COLO829 (cell line): ENCODE measurements at regions not wholly inside any gene's neighbourhood (a gene's known extent, or its start where the extent isn't known, plus 50 kb on each side); places are given as distances from the start of the nearest gene placed in this dataset.

Source experiments
- DNase-seq: peaks from one replicate; pipeline ENCODE4 v3.0.0; 2012; ENCODE audit warnings: low spot score

DNA sequence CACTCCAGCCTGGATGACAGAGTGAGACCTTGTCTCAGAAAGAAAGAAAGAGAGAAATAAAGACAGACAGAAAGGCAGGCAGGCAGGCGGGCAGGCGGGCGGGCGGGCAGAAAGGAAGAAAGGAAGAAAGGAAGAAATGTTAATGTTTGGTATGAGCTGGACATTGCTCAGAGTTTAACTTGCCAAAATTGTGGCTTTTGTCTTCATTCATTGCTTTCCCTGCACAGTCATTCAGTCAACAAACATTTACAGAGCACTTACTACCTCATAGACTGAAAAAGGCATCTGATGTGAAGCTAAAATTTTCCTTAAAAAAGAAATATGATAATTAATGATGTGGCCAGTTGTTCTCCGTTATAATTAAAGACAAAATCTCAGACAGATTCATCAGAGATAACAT, 247.1 kb downstream of the SPTSSA start:
- DNase-seq = no peak

DNA sequence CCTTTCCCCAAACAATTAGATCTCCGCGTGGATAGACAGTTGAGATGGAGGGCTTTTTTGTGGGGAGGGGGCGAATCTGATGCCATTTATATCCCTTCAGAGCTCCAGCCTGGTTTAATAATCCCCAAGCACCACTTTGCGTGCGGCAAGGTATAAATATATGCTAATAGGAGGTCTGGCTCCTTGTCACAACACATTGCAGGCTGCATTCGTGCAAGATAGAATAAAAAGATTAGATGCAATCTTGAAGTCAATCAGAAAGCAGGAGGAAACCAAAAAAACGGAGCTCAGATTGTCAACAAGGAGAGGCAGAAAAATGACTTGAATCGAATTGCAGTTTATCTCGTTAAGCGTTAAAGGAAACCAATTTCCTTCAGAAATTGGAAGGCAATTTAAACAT, 248.7 kb downstream of the SPTSSA start:
- DNase-seq = no peak

DNA sequence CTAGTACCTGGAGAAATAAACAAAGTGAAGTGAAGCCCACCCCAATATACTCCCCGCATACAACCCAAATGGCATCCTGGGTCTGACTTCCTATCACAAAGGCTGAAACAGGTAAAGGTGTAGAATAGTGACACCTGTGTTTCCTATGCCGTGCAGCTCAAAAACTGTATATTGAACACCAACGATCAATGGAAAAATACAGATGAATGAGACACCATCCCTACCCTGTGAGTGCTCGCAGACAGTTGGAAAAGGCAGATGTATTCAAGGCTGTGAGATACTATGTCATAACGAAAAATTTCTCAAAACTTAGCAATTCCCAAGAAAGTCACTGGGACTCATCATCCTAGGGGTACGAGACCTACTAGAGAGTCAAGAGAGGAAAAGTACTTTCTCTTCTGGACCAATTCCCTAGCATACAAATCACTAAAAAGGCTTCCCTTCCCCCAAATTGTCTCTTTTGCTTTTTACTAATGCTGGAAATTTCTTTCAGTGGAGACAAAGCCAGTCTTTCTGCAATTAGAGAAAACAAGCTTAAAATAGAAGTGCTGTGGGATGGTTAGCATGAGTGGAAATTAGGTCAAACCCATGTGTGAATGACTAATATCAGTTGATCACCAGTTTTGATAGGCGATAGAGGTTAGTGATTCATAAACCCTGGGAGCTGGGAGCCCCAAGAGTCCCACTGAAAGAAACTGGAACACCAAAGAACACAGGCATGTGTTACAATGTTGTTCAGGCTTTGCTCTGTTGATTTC, 249.7 kb downstream of the SPTSSA start:
- no peak for DNase-seq

DNA sequence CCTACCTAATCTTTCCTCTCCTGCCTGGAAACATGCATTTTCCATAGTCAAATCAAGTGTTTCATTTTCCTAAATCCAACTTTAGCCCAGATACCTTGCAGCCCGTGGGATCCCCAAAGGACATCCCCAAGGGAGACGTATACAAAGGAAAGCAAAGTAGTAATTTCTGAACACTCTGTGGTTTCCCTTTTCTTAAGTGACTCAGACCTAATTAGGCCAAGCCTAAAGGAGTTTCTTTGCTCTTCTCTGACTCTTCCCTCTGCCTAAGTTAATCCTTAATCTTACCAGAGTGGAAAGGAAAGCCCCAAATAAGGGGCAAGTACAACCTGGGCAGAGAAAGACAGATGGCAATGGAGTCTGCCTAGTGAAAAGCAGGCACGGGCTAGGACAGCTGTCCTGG, 250.3 kb downstream of the SPTSSA start:
- peak; percentile 44 for DNase-seq

DNA sequence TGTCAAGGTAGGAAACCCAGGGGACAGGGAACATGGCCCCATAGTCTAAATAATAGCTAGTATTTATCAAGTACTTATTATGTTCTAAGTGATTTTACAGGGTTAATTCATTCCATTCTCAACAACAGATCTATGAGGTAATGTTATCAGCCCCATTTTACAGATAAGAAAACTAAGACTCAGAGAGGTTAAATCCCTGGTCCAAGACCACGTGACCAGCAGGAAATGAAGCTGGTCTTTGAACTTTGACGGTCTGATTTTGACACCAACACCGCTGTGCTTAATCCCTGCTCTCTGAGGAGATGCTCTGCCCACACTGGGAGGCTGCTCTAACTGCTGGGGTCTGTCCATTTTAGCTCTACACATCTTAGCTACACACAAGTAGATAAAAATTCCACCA, 253.5 kb downstream of the SPTSSA start:
- no peak for DNase-seq

DNA sequence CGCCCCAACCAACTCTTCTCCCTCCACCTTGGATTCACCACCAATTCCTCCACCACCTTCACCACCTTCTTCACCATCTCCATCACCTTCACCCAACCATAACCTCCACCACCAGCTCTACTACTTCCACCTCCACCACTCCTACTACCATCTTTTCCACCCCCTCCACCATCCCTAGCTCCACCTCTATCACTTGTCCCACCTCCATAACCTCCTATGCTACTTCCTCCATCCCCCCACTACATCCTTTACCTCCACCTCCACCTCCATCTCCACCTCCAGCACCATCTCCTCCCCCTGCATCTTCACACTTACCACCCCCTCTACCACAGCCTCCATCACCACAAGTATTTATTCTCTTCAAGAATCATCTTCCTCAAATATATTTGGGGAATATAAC, 254.9 kb upstream of the EGLN3 start:
- no peak for DNase-seq

DNA sequence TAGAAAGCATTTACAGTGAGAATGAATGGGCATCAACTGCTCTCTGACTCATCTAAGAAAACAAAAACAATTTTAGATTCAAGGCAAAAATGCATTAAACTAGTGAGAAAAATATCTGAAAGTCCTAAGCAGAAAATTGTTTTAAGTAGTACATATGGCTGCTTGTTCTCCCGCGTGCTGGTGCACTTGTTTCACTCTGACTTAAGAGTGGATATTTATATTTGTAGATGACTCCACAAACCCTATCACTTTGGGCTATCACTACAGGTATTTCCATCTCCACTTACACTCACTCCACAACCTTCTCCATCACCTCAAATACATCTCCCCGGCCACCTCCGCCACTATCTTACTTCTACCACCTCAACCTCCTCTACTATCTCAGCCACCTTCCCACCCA, 253.9 kb upstream of the EGLN3 start:
- no peak for DNase-seq

DNA sequence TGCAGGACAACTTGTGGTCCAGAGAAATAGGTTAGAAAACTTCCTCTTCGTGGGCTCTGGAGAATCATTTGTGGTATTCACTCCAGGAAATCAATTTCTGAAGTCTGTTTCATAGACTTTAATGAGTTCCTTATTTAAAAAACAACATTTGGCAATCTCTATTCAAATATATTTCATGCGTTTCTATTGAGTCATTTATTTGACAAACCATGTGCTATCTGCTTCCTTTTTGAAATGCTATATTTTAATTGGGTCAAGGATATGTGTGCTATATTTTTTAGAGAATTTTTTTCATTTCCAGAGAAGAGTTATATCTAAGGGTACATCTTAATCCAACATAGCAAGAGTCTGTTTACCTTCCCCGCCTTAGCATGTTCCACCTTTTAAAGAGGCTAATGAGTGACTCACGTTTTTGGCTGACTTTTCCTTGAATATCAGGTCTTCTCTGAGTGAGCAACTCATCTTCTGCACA, 252.4 kb upstream of the EGLN3 start:
- DNase-seq = no peak

DNA sequence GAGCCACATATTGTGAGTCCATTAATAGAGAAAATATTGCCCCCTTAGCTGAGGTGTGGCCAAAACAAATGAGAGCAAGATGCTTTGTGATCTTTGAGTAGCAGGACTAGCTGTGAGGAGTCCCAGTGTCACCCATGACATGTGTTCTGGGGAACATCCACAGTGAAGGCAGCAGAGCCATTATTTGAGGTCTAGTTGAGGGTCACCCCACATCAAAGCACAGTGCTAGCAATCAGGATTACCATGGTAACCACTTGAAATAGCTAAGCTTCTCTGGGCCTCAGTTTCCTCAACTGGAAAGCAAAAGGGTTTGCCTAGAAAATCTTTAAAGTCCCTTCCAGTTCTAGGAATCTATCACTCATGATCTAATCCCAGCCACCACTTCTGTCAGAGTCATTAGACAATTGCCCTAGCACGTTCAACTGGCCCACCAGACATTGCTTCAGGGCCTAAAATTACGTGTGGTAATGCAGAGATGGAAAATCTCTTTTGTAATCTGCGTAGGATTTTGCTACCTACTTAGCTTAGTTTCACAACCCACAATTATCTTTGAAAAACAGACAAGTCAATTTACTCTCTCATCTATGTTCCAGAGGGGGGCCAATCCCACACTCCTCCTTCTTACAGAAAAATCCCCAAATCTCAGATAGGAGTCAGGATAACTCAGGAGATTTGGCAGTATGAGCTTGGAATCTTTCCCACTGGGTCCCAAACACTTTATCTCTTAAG, 251.2 kb upstream of the EGLN3 start:
- no peak for DNase-seq

DNA sequence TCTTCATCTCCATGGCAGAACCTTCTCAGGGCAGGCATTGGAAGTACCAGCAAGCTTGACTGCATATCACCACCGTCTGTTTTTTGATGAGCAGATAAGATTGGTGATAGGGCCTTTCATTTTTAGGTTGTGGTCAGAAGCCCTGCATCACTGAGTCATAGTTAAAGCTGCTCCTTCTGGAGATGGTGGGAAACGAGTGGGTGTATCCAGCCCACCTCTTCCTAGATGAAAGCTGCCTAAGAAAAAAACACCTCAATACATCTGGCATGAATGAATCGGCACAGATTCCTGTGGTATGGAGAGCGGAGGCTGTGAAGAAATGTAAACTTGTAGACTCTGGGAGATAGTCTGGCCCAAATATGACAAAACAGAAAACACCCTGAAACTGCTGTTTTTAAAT, 248.7 kb upstream of the EGLN3 start:
- peak; percentile 72 for DNase-seq

DNA sequence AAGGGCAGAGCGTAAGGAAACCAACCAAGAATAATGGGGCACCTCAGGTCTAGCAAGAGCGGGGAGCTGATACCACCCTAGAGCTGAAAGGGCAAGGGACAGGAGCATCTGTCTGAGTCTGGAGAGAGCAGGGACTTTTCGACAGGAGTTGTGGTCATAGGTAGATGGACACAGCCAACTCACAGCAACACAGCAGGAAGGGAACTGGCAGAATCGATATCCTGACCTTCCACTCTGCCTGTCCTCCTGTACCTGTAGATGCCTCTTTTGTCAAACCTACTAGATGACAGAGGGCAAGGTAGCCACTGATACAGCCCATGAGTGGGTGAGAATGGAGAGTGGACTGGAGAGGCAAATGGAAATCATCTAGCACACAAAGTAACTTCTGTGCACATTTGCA, 247.2 kb upstream of the EGLN3 start:
- no peak for DNase-seq

DNA sequence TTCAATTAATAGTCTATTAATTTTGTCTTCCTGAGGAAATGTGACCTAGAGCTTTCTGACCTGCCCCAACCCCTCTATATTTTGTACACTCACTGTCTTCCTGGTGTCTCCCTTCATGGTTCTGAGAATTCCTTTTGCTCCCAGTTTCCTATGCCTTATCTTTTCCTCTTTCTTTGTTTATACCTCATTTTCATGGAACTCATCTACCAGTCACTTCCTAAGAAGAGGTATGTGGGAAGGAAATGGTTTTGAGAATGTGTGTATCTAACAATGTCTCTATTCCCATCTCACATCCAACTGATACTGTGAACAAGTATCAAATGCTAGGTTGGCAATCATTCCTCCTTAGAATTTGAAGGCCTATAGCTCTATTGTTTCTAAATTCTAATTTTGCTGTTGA, 245.1 kb upstream of the EGLN3 start:
- no peak for DNase-seq

DNA sequence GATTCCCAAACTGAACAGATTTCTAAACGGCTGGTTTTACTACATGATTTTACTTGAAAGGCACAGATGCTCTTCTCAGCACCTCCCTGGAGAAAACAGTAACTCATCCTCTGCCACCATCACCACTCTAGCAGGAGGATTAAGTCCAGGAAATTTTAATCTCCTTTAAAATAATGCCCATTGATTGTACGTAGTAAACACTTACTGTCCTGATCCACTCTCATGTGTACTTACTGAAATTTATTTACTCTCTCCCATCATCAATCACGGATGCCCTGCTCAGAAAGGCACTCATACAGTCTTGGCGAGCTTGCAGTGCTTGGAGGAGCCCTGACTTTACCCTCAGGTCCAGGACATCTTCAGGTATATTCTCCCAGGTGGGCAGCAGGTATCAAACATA, 239.8 kb upstream of the EGLN3 start:
- DNase-seq = no peak

DNA sequence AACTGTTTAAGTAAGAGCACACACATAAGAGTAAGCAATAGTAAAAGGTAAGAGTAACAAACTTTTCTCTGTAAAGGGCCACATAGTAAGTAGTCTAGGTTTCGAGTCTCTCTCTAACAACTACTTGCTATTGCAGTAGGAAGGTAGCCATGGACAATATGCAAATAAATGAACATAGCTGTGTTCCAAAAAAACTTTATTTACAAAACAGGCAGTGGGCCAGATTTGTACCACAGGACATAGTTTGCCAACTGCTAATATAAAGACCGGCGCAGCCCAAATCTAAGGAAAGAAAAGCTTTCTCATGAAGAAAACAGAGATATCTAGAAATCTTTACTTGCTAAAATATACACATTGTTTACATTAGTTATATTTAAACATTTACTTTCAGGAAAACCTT, 239.0 kb upstream of the EGLN3 start:
- DNase-seq = no peak

DNA sequence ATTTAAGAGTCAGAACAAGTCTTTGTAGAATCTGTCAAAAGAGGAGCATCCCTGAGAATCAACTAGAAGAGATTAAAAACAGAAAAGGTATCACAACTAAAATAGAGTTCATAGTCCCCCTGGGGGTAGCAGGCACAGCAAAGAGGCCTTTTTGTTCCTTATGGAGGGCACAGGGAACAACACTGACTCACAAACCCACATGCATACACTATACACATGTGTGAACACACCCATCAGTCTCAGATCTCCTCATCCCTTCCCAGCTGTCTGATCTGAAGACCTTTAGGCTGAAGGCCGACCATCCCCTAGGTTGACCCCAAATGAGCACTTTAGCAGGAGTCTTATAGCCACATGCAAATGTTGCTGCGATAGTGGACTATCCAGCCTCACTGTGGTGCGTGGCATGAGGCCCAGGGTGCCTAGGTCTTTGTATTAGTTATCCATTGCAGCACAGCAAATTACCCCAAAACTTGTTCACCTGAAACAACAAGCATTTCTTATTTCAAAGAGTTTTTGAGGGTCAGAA, 236.7 kb upstream of the EGLN3 start:
- DNase-seq = no peak

DNA sequence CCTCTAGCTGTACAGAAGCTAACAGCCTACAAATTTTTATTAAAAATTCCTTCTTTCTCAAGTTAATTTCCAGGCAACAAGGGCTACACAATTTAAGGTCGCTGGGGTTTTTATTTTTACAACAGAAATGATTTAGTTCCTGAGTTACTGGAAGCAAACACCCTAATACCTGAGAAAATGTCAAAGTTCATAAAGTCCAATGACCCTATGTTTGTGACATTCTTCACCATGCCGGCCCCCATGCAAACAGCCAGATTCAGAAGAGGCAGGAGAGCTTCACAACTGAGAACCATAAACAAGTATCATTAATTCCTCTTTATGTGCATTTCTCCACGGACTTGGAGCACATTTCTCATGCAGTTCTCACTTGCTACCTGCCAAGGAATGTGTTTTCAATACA, 236.2 kb upstream of the EGLN3 start:
- DNase-seq = no peak

DNA sequence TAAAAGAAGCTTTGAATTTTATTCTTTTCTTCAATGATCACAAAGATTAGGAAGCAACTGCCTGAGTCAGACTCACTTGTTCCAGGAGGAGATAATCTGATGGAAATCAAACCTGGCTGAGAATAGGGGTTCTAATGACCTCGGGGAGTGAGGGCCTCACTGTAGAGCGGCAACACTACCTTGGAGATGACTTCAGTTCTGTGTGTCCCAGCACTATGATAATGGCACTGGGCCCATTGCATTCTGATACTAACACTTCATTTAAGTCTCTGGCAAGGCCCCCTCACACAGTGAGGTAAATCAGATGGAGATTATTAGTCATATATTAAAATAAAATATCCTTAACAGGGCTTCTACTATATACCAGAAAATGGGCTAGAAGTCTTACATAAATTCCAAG, 233.3 kb upstream of the EGLN3 start:
- DNase-seq = no peak

DNA sequence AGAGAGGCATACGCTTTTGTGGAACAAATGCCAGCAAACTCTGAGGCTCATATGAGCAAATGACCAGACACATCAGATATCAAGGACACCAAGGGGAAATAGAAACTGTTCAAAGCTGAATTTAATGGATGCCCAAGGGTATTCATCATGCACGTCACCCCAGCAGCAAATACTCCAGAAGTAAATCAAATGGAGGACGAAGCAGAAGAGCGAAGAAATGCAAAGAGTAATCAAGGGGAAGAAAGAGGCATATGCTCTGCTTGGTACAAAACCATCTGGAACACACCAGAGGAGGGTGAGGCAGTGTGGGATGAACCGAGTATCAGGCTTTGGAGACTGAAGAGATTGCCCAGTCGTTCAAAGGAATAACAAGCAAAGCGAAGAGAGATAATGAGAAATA, 232.6 kb upstream of the EGLN3 start:
- no peak for DNase-seq

DNA sequence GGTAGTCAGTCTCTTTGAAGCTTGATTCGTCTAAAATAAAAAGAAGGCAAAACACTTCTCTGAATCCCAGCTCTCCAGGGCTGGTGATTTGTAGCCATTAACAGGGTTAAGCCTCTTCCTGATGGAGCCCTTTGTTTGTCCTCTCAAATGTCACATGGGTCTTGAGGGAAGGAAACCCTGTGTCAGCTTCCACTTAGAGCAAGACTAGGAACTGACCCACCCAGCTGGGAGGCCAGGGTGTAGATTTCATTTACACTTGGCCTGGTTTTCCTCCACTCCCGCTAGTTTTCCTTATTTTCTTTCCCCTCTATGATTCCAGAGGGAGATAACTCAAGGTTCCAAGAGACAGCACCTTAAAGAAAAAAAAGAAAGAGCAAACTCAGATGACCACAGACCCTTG, 230.5 kb upstream of the EGLN3 start:
- DNase-seq = no peak

DNA sequence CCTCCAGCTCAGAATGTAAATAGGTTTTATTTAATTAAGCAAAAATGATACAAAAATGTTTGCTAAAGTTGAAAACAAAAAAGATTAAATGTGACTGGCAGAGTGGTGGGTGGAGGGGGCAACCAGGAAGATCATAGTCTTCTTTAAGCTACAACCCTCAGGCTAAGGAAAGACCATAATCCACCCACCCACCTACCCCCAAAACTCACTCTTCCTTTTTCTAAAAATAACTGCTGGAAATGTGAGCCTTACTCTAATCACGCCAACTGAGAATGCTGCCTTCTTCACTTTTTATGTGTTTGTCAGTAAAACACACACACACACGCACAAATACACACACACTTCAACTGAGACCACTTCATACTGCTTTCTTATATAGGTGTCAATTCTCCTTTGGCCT, 230.0 kb upstream of the EGLN3 start:
- DNase-seq = no peak

DNA sequence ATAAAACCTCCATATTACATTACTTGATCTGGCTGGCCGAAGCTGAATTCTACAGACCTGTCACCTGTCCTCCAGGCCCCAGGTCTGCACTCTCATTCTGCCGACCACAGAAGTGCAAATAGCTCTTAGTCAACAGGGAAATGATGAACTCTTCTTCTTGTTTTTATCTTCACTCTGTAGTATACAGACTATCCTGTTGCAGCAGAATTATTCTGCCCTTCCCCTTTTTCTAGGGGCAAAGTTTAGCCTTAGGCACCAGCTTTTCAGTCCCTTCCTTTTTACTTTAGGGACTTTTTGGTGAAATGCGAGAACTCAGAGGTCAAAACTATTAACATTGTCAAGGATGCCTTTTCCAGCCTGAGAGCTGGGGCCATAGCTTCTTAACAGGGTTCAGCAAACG, 229.6 kb upstream of the EGLN3 start:
- DNase-seq = no peak

DNA sequence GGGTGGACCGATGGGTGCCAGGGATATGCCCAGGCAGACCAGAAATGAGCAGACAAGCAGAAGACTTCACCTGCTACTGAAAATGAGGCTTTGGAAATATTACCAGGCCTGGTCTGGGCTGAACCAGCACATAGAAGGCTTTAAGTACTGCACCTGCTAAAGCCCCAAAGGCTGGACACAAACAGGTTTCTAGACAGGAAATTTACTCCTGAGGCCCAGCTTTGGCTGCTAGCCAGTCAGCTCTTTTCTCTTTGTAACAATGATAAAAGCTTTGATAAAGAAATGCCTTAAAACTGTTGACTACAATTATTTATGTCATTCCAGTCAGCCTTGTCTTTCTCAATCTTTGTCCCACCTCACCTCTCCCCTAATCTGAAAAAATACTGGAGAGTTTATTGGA, 228.9 kb upstream of the EGLN3 start:
- DNase-seq = no peak

DNA sequence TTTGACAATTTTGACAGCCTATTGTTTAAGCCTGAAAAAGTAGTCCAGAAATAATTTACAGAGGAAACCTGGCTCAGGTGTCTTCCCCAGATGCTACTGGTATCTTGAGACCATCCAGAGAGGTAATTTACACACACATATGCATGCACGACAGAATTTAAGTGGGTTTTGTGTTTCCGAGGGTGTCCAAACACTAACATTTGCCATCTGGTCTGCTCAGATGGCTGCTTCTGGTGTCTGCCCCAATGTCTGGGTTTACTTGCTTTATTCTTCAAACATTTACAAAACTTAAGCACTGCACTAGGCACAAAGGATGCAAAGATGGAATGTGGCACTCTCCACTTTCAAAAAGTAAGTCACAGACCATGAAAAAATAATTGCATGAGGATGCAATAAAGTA, 226.6 kb upstream of the EGLN3 start:
- no peak for DNase-seq

DNA sequence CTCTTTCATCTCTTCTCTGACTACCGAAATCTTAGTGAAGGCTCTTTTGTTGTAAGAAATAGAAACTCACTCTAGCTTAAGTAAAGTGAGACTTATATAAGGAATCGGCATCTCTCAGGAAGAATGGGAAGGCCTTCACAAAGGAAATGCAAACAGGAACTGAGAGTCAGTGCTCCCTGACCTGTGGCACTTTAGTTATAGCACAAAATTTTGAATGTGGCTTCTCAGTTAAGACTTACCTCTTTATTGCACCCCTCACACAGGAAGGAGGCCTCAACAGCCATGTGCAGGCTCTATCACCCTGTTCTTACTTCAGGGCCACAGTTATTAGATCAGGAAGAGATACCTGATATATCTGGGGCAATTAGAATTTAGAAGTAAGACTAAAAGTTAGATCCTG, 224.7 kb upstream of the EGLN3 start:
- DNase-seq = no peak
